Liver (tissue), 8 donors: ENCODE measurements at regions not wholly inside any gene's neighbourhood (a gene's known extent, or its start where the extent isn't known, plus 50 kb on each side); places are given as distances from the start of the nearest gene placed in this dataset.

Experiments
- DNase-seq: peaks from one replicate; pipeline ENCODE4 v3.0.0-alpha.2; 2017; ENCODE audit warnings: low spot score
- H3K27ac ChIP-seq, 2 donors: one replicate each; pipeline ENCODE4 v1.7.0; 2013; ENCODE audit warnings: inconsistent platforms in 2 of 2, low read length in 2 of 2, control low read depth in 1 of 2, low read depth in 1 of 2, mild to moderate bottlenecking in 1 of 2
- H3K27me3 ChIP-seq, 4 donors: one replicate each; pipeline versions ENCODE4 v1.6.1 to v1.7.0; 2013; ENCODE audit warnings: low read length in 3 of 4, inconsistent platforms in 1 of 4, mild to moderate bottlenecking in 1 of 4, moderate library complexity in 1 of 4; ENCODE audit not compliant: control insufficient read depth in 4 of 4, insufficient read depth in 4 of 4
- H3K36me3 ChIP-seq, 4 donors: one replicate each; pipeline versions ENCODE4 v1.6.1 to v1.7.0; 2013; ENCODE audit warnings: low read length in 3 of 4, mild to moderate bottlenecking in 3 of 4, low read depth in 1 of 4, moderate library complexity in 1 of 4; ENCODE audit not compliant: control insufficient read depth in 4 of 4, insufficient read depth in 3 of 4
- H3K4me1 ChIP-seq, 4 donors: one replicate each; pipeline versions ENCODE4 v1.6.1 to v1.7.0; 2013; ENCODE audit warnings: low read length in 3 of 4, mild to moderate bottlenecking in 3 of 4, moderate library complexity in 1 of 4; ENCODE audit not compliant: control insufficient read depth in 4 of 4, insufficient read depth in 4 of 4
- H3K4me3 ChIP-seq, 3 donors: one replicate each; pipeline versions ENCODE4 v1.6.1 to v1.7.0; 2013; ENCODE audit warnings: low read length in 3 of 3, control low read depth in 1 of 3, low read depth in 1 of 3, mild to moderate bottlenecking in 1 of 3
- H3K9ac ChIP-seq, 2 donors: one replicate each; pipeline ENCODE4 v1.7.0; 2013; ENCODE audit warnings: low read length in 2 of 2, mild to moderate bottlenecking in 2 of 2, moderate library complexity in 2 of 2, control low read depth in 1 of 2, low read depth in 1 of 2
- H3K9me3 ChIP-seq, 4 donors: one replicate each; pipeline versions ENCODE4 v1.6.1 to v1.7.0; 2013; ENCODE audit warnings: low read length in 3 of 4; ENCODE audit not compliant: control insufficient read depth in 4 of 4
- FOXA2 ChIP-seq: IDR thresholded peaks from 2 replicates; pipeline ENCODE4 v1.6.1; 2016; ENCODE audit warnings: antibody characterized with exemption
- GABPA ChIP-seq, 2 donors: IDR thresholded peaks in 1 of 2; conservative IDR thresholded peaks in 1 of 2; 2 replicates each; pipeline ENCODE4 v1.6.1; 2016; ENCODE audit warnings: antibody characterized with exemption in 2 of 2, mild to moderate bottlenecking in 1 of 2, moderate library complexity in 1 of 2
- HNF4A ChIP-seq, 2 donors: conservative IDR thresholded peaks; 2 replicates each; pipeline ENCODE4 v1.6.1; 2016; ENCODE audit warnings: antibody characterized with exemption in 2 of 2, mild to moderate bottlenecking in 2 of 2
- RAD21 ChIP-seq, 2 donors: IDR thresholded peaks; 2 replicates each; pipeline ENCODE4 v1.6.1; 2016; ENCODE audit warnings: antibody characterized with exemption in 2 of 2, mild to moderate bottlenecking in 2 of 2
- RXRA ChIP-seq, 2 donors: IDR thresholded peaks; 2 replicates each; pipeline ENCODE4 v1.6.1; 2017 to 2018; ENCODE audit warnings: antibody characterized with exemption in 2 of 2, mild to moderate bottlenecking in 1 of 2
- TAF1 ChIP-seq: conservative IDR thresholded peaks from 2 replicates; pipeline ENCODE4 v1.6.1; 2016; ENCODE audit warnings: antibody characterized with exemption, mild to moderate bottlenecking
- YY1 ChIP-seq: IDR thresholded peaks from 2 replicates; pipeline ENCODE4 v1.6.1; 2016; ENCODE audit warnings: antibody characterized with exemption, mild to moderate bottlenecking
- WGBS: extraction: QIAGEN DNeasy Blood & Tissue Kit; methylation state at CpG from one replicate; pipeline ENCODE4 v1.1.7; 2013; 5-methylcytosine and 5-hydroxymethylcytosine counted together
- TF ChIP-seq, protein P1 (sequence below): IDR thresholded peaks from 2 replicates; pipeline ENCODE4 v1.6.1; 2016; ENCODE audit warnings: antibody characterized with exemption, mild to moderate bottlenecking
- TF ChIP-seq, protein P2 (sequence below): IDR thresholded peaks from 2 replicates; pipeline ENCODE4 v1.6.1; 2016; ENCODE audit warnings: antibody characterized with exemption
- TF ChIP-seq, protein P3 (sequence below): IDR thresholded peaks from 2 replicates; pipeline ENCODE4 v1.6.1; 2016; ENCODE audit warnings: antibody characterized with exemption
- TF ChIP-seq, protein P4 (sequence below): fragments of 150-350 bp; IDR thresholded peaks from 2 replicates; pipeline ENCODE4 v1.5.1; 2017; ENCODE audit warnings: improper control_type of control experiment, low read depth, low read length; ENCODE audit not compliant: missing input control
- donor health status: healthy.
- donor health status: healthy.
- donor health status: healthy.
- donor health status: healthy.
- donor health status: healthy.

DNA sequence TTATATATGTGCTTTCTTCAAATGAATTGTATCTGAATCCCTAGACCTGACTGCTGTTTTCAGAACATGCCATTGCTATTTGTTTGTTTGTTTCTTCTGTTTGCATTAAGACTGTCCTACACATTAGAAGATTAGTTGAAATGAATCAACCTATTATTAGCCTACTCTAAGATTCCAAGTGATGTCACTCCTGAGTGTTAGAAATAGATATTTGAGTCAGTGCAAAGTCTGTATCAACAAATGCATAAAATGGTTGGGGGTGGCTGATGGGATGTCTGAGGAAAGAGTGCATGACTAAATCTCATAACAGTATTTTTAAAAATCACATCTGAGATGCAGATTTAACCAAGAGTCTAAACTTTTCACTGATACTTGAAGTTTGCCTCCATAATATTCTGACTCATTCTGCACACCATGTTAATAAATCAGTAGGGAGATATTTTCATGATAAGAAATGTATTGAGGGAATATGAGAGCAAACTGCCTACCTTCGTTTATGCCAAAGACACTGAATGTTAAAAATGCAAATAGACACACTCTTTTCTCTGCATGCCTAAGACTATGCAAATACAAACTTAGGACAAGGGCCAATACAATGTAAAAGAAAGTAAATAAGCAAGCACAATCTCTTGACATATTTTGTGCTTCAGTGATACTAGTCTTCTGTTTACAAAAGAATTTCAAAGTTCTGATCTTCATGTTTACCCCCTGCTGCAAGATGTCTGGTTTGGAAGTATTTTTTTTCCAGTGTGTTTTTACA, 253.3 kb downstream of the LIG4 start:
- Histone ChIP-seq H3K9me3 (no peaks in the 10 kb centered on the region), H3K9ac (no peak overlapping the region), H3K27ac (no peak overlapping the region), H3K4me3 (no peak overlapping the region), H3K36me3 (no peaks in the 10 kb centered on the region), H3K27me3 (no peaks in the 10 kb centered on the region), H3K4me1 (no peaks in the 10 kb centered on the region)
- TF ChIP-seq, protein P1, sequence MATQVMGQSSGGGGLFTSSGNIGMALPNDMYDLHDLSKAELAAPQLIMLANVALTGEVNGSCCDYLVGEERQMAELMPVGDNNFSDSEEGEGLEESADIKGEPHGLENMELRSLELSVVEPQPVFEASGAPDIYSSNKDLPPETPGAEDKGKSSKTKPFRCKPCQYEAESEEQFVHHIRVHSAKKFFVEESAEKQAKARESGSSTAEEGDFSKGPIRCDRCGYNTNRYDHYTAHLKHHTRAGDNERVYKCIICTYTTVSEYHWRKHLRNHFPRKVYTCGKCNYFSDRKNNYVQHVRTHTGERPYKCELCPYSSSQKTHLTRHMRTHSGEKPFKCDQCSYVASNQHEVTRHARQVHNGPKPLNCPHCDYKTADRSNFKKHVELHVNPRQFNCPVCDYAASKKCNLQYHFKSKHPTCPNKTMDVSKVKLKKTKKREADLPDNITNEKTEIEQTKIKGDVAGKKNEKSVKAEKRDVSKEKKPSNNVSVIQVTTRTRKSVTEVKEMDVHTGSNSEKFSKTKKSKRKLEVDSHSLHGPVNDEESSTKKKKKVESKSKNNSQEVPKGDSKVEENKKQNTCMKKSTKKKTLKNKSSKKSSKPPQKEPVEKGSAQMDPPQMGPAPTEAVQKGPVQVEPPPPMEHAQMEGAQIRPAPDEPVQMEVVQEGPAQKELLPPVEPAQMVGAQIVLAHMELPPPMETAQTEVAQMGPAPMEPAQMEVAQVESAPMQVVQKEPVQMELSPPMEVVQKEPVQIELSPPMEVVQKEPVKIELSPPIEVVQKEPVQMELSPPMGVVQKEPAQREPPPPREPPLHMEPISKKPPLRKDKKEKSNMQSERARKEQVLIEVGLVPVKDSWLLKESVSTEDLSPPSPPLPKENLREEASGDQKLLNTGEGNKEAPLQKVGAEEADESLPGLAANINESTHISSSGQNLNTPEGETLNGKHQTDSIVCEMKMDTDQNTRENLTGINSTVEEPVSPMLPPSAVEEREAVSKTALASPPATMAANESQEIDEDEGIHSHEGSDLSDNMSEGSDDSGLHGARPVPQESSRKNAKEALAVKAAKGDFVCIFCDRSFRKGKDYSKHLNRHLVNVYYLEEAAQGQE: no peak
- no peak for TF ChIP-seq FOXA2
- TF ChIP-seq, protein P2, sequence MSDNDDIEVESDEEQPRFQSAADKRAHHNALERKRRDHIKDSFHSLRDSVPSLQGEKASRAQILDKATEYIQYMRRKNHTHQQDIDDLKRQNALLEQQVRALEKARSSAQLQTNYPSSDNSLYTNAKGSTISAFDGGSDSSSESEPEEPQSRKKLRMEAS: no peak
- TF ChIP-seq HNF4A (conservative IDR thresholded peaks at IDR 0.05): no peak
- TF ChIP-seq RXRA (IDR thresholded peaks at IDR 0.05): no peak
- TF ChIP-seq, protein P3, sequence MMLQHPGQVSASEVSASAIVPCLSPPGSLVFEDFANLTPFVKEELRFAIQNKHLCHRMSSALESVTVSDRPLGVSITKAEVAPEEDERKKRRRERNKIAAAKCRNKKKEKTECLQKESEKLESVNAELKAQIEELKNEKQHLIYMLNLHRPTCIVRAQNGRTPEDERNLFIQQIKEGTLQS: no peak
- TF ChIP-seq, protein P4, sequence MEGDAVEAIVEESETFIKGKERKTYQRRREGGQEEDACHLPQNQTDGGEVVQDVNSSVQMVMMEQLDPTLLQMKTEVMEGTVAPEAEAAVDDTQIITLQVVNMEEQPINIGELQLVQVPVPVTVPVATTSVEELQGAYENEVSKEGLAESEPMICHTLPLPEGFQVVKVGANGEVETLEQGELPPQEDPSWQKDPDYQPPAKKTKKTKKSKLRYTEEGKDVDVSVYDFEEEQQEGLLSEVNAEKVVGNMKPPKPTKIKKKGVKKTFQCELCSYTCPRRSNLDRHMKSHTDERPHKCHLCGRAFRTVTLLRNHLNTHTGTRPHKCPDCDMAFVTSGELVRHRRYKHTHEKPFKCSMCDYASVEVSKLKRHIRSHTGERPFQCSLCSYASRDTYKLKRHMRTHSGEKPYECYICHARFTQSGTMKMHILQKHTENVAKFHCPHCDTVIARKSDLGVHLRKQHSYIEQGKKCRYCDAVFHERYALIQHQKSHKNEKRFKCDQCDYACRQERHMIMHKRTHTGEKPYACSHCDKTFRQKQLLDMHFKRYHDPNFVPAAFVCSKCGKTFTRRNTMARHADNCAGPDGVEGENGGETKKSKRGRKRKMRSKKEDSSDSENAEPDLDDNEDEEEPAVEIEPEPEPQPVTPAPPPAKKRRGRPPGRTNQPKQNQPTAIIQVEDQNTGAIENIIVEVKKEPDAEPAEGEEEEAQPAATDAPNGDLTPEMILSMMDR: no peak
- TF ChIP-seq YY1: no peak
- TF ChIP-seq RAD21 (IDR thresholded peaks at IDR 0.05): no peak
- TF ChIP-seq GABPA (IDR thresholded peaks at IDR 0.05 in 1 of 2, conservative IDR thresholded peaks at IDR 0.05 in 1 of 2): no peak
- TF ChIP-seq TAF1: no peak
- DNase-seq: no peak
- 14% methylated on average over 1 of the region's 1 CpG for WGBS

DNA sequence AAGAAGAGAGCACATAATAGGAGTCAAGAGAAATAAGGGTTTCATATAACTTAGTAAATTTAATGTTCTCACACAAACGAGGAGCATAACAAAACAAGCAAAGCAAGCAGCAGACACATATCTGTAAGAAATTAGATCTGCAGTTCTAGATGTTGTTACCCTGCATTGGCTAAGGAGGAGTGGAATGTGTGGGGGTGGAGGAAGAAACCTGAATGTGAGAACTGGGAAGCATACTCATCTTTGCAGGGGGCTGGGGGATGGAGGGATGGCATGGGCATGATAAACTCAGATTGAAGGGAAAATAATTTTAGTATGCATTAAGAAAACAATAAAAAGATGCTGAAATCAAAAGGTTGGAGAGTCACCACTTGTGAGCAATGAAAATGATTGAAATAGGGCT, 255.0 kb downstream of the LIG4 start:
- Histone ChIP-seq H3K9ac (no peak overlapping the region), H3K4me3 (no peak overlapping the region), H3K4me1 (no peaks in the 10 kb centered on the region), H3K27ac (no peak overlapping the region), H3K27me3 (no peaks in the 10 kb centered on the region), H3K9me3 (no peaks in the 10 kb centered on the region), H3K36me3 (no peaks in the 10 kb centered on the region)
- 42% methylated on average over 1 of the region's 1 CpG for WGBS
- DNase-seq: no peak
- no peak for TF ChIP-seq HNF4A (conservative IDR thresholded peaks at IDR 0.05)
- TF ChIP-seq, protein P3: no peak
